Sigmoid colon (tissue), 4 donors: ENCODE measurements at regions not wholly inside any gene's neighbourhood (a gene's known extent, or its start where the extent isn't known, plus 50 kb on each side); places are given as distances from the start of the nearest gene placed in this dataset.

ENCODE experiments used
- EP300 ChIP-seq, 4 donors: sonication (generic); formaldehyde crosslinking; IDR thresholded peaks; one replicate each; pipeline ENCODE4 v1.6.1; 2017; ENCODE audit warnings: antibody characterized with exemption in 4 of 4
- POLR2A ChIP-seq, 2 donors: fragments of 450-650 bp; IDR thresholded peaks; one replicate each; pipeline ENCODE4 v1.6.1; 2016; ENCODE audit warnings: antibody characterized with exemption in 2 of 2, mild to moderate bottlenecking in 2 of 2, moderate library complexity in 2 of 2
- TF ChIP-seq, protein P1 (sequence below), 4 experiments: fragments of 450-650 bp in 3 of 4; fragments of 200-600 bp in 1 of 4; IDR thresholded peaks; one replicate each; pipeline ENCODE4 v1.5.1; 2016 to 2019; ENCODE audit warnings: antibody characterized with exemption in 4 of 4, mild to moderate bottlenecking in 3 of 4, moderate library complexity in 2 of 4

DNA sequence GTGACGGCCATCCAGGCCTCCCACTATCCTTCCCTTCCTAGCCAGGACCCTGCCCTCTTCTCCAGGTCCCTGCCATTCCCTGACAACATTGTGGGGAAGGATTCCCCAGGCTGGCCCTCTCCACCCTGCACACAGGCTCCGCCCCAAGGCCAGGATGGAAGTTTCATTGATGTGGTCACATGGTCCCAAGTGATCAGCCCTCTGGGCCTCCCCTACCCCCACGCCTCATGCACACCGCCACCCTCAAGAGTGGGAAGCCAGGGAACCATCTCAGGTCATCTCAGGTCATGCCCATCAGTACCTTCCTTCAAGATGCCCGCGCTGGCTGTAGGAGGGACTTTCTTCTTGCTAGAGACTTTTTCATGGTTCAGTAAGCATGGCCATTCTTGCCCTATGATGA lies 514.8 kb upstream of the RAB6C start:
- TF ChIP-seq POLR2A (IDR thresholded peaks at IDR 0.05) (no peak), EP300 (IDR thresholded peaks at IDR 0.05) (no peak)
- TF ChIP-seq, protein P1, sequence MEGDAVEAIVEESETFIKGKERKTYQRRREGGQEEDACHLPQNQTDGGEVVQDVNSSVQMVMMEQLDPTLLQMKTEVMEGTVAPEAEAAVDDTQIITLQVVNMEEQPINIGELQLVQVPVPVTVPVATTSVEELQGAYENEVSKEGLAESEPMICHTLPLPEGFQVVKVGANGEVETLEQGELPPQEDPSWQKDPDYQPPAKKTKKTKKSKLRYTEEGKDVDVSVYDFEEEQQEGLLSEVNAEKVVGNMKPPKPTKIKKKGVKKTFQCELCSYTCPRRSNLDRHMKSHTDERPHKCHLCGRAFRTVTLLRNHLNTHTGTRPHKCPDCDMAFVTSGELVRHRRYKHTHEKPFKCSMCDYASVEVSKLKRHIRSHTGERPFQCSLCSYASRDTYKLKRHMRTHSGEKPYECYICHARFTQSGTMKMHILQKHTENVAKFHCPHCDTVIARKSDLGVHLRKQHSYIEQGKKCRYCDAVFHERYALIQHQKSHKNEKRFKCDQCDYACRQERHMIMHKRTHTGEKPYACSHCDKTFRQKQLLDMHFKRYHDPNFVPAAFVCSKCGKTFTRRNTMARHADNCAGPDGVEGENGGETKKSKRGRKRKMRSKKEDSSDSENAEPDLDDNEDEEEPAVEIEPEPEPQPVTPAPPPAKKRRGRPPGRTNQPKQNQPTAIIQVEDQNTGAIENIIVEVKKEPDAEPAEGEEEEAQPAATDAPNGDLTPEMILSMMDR (IDR thresholded peaks at IDR 0.05): no peak
